Astrocyte (in vitro differentiated cells and primary cell): ENCODE measurements at regions not wholly inside any gene's neighbourhood (a gene's known extent, or its start where the extent isn't known, plus 50 kb on each side); places are given as distances from the start of the nearest gene placed in this dataset.

Source experiments
- EZH2 ChIP-seq: IDR thresholded peaks from 2 replicates; pipeline ENCODE4 v1.6.1; 2012; ENCODE audit warnings: mild to moderate bottlenecking, low read length, inconsistent platforms; ENCODE audit not compliant: insufficient read depth
- TF ChIP-seq, protein P1 (sequence below): IDR thresholded peaks from 2 replicates; pipeline ENCODE4 v1.5.1; 2011; ENCODE audit warnings: low read depth, mild to moderate bottlenecking, inconsistent platforms, low read length, moderate library complexity; ENCODE audit not compliant: insufficient read depth

DNA sequence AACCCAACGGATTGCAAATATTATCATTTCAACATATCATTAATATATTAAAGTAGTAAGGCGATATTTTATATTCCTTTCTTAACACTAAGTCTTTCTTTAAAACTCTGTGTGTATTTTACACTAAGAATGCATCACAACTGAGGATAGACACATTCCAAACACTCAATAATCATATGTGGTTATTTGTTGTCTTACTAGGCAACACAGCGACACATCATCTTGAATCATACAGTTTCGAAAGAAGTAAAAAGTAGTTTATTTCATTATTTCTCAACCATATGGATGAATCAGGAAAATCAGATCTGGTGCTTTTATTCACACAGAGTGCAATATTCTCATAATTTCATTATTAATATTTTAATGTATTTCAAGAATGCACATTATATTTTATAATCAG lies 662.4 kb downstream of the EPHA7 start:
- TF ChIP-seq, protein P1, sequence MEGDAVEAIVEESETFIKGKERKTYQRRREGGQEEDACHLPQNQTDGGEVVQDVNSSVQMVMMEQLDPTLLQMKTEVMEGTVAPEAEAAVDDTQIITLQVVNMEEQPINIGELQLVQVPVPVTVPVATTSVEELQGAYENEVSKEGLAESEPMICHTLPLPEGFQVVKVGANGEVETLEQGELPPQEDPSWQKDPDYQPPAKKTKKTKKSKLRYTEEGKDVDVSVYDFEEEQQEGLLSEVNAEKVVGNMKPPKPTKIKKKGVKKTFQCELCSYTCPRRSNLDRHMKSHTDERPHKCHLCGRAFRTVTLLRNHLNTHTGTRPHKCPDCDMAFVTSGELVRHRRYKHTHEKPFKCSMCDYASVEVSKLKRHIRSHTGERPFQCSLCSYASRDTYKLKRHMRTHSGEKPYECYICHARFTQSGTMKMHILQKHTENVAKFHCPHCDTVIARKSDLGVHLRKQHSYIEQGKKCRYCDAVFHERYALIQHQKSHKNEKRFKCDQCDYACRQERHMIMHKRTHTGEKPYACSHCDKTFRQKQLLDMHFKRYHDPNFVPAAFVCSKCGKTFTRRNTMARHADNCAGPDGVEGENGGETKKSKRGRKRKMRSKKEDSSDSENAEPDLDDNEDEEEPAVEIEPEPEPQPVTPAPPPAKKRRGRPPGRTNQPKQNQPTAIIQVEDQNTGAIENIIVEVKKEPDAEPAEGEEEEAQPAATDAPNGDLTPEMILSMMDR = no peak
- TF ChIP-seq EZH2 = no peak
